B cell (primary cell): ENCODE measurements at regions not wholly inside any gene's neighbourhood (a gene's known extent, or its start where the extent isn't known, plus 50 kb on each side); places are given as distances from the start of the nearest gene placed in this dataset.

Source experiments
- EZH2 ChIP-seq: IDR thresholded peaks from 2 replicates; pipeline ENCODE4 v1.6.1; 2012; ENCODE audit warnings: borderline replicate concordance, low read depth, mild to moderate bottlenecking, moderate library complexity, low read length; ENCODE audit not compliant: insufficient read depth, poor library complexity, severe bottlenecking
- TF ChIP-seq, protein P1 (sequence below): fragments of 200-600 bp; IDR thresholded peaks from one replicate; pipeline ENCODE4 v1.8.0; 2022; ENCODE audit warnings: antibody characterized with exemption, mild to moderate bottlenecking

DNA sequence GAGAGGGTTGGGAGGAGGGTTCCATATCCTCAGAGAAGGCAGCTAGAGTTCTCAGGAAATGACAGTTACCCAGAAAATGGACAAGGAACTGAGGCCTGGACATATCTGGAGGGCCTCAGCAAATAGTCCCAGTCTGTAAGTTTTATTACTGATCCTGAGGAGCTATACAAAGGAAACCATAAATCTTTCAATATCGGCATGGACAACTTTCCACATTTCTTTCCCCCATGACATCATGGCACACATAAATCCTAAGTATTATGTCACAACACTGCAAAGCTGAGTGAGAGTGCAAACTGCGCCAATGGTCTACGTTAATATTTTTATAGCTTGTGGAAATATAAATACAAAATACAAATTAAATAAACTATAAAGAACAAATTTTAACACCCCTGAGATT lies 1356.2 kb upstream of the C9orf72 start:
- TF ChIP-seq, protein P1, sequence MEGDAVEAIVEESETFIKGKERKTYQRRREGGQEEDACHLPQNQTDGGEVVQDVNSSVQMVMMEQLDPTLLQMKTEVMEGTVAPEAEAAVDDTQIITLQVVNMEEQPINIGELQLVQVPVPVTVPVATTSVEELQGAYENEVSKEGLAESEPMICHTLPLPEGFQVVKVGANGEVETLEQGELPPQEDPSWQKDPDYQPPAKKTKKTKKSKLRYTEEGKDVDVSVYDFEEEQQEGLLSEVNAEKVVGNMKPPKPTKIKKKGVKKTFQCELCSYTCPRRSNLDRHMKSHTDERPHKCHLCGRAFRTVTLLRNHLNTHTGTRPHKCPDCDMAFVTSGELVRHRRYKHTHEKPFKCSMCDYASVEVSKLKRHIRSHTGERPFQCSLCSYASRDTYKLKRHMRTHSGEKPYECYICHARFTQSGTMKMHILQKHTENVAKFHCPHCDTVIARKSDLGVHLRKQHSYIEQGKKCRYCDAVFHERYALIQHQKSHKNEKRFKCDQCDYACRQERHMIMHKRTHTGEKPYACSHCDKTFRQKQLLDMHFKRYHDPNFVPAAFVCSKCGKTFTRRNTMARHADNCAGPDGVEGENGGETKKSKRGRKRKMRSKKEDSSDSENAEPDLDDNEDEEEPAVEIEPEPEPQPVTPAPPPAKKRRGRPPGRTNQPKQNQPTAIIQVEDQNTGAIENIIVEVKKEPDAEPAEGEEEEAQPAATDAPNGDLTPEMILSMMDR, result no peak
- TF ChIP-seq EZH2, result no peak
